Heart left ventricle (tissue), 13 donors: ENCODE measurements at regions not wholly inside any gene's neighbourhood (a gene's known extent, or its start where the extent isn't known, plus 50 kb on each side); places are given as distances from the start of the nearest gene placed in this dataset.

Experiments
- CTCF ChIP-seq, 12 donors: fragments of 200-600 bp; sonication (generic) in 4 of 12; IDR thresholded peaks; one replicate each; pipeline versions ENCODE4 v1.5.0 to v1.8.0; 2018 to 2022; ENCODE audit warnings: antibody characterized with exemption in 12 of 12, mild to moderate bottlenecking in 5 of 12
- POLR2A ChIP-seq, 2 donors: fragments of 450-650 bp; IDR thresholded peaks; one replicate each; pipeline ENCODE4 v1.6.1; 2017; ENCODE audit warnings: antibody characterized with exemption in 2 of 2, mild to moderate bottlenecking in 2 of 2, moderate library complexity in 2 of 2
- donor health status: ischemic (EF 13 %, LVEDD 7.1; RV severe dilation, severe dysfunction).
- donor health status: DM: no; HTN: yes; CAD: no.
- donor health status: DM: no; HTN: no; CAD: no.
- donor health status: ischemic (EF 25% LVEDD 6.9; RV normal size, moderate dysfunction).
- donor health status: ischemic (EF 25% LVEDD 5.7; RV mildly dilated, moderate dysfunction).
- donor health status: ischemic (EF 35%, LVEDD 5.7; RV mildly dilated, moderate dysfunction).
- donor health status: nonischemic (EF 11% LVEDD 7.7; RV severe dilation, severe dysfunction).
- donor health status: DM: yes; HTN: yes; CAD: no.
- donor health status: PGD.
- donor health status: ischemic (EF 29% LVEDD 5.4; RV normal size, mild dysfunction).
- donor health status: nonischemic (EF 23%, LVEDD 6.1; RV moderate dilation, normal function).

- no peak for TF ChIP-seq CTCF (IDR thresholded peaks at IDR 0.05)
- no peak for TF ChIP-seq POLR2A (IDR thresholded peaks at IDR 0.05)
These were observed 319.6 kb upstream of the SEMA6D start for GRCh38 chr15:47397655-47398054.
